GM12878 (cell line): ENCODE measurements at regions not wholly inside any gene's neighbourhood (a gene's known extent, or its start where the extent isn't known, plus 50 kb on each side); places are given as distances from the start of the nearest gene placed in this dataset.
"Not testable (repeated sequence)": the region's sequence is repeated elsewhere in the genome, so short reads cannot be mapped to it uniquely, and the experiment has no call there.

Experiments
- ATAC-seq: fragments of 200-7000 bp; cut with Tn5 transposase; 3 replicates; pipeline ENCODE4 v1.9.1; 2020; ENCODE audit warnings: mild to moderate bottlenecking, moderate library complexity
- BruUV-seq: library from RNA; stranded (reverse); fragments of 400-500 nt; replicated peaks from 2 replicates; lab custom pipeline; 2021; lab: Mats Ljungman, UMichigan
- CTCF ChIA-PET: fragments of 300-600 bp; sonication (Branson Sonifier 250); formaldehyde crosslinking; extraction: SDS; loops from one replicate; lab custom pipeline; 2021; ENCODE audit warnings: inconsistent platforms; lab: Yijun Ruan, JAX
- POLR2A ChIA-PET: fragments of 350-600 bp; formaldehyde crosslinking; extraction: SDS; loops from one replicate; lab custom pipeline; 2021; ENCODE audit warnings: inconsistent platforms; lab: Charles Lee
- RAD21 ChIA-PET: fragments of 300-600 bp; sonication (Branson Sonifier 250); formaldehyde crosslinking; loops from one replicate; lab custom pipeline; 2023; ENCODE audit warnings: antibody characterized with exemption; ENCODE audit not compliant: unreplicated experiment; lab: Charles Lee
- SMC1A ChIA-PET: fragments of 300-600 bp; sonication (Branson Sonifier 250); formaldehyde crosslinking; loops from one replicate; lab custom pipeline; 2023; ENCODE audit not compliant: unreplicated experiment, uncharacterized antibody; lab: Charles Lee
- DNase-seq: peaks from one replicate; pipeline ENCODE4 v3.0.0-alpha.2; 2011; ENCODE audit warnings: low read depth, low spot score
- FAIRE-seq: peaks from 3 replicates; lab custom pipeline; 2011; peaks lifted over from hg19 to GRCh38; lab: Jason Lieb, UNC
- H2AFZ ChIP-seq: 2 replicates; pipeline ENCODE4 v1.6.0; 2011; ENCODE audit warnings: low read depth, low read length, control low read depth; ENCODE audit not compliant: control insufficient read depth
- H3K27ac ChIP-seq: 2 replicates; pipeline ENCODE4 v1.5.1; 2011; ENCODE audit warnings: control low read depth; ENCODE audit not compliant: control insufficient read depth, insufficient read depth
- H3K27me3 ChIP-seq, 2 experiments: replicated peaks in 1 of 2; 2 replicates each; pipeline versions ENCODE4 v1.6.0 to v1.6.1; 2011; ENCODE audit warnings: low read length in 1 of 2; ENCODE audit not compliant: control insufficient read depth in 2 of 2, insufficient read depth in 2 of 2
- H3K36me3 ChIP-seq, 2 experiments: 2 replicates each; pipeline ENCODE4 v1.5.1; 2011; ENCODE audit warnings: low read length in 1 of 2; ENCODE audit not compliant: control insufficient read depth in 2 of 2, insufficient read depth in 2 of 2
- H3K4me1 ChIP-seq: 2 replicates; pipeline ENCODE4 v1.6.1; 2011; ENCODE audit warnings: mild to moderate bottlenecking, low read length, moderate library complexity, mixed read lengths; ENCODE audit not compliant: control insufficient read depth, insufficient read depth
- H3K4me2 ChIP-seq: 2 replicates; pipeline ENCODE4 v1.6.0; 2011; ENCODE audit warnings: control low read depth; ENCODE audit not compliant: control insufficient read depth, insufficient read depth
- H3K4me3 ChIP-seq: fragments of 200-600 bp; sonication (generic); 2 replicates; pipeline ENCODE4 v1.5.1; 2016
- H3K79me2 ChIP-seq: 2 replicates; pipeline ENCODE4 v1.6.0; 2011; ENCODE audit warnings: low read length; ENCODE audit not compliant: control insufficient read depth, insufficient read depth
- H3K9ac ChIP-seq: 2 replicates; pipeline ENCODE4 v1.8.0; 2011; ENCODE audit warnings: low read length, control low read depth, mixed read lengths; ENCODE audit not compliant: control insufficient read depth, insufficient read depth
- H3K9me3 ChIP-seq: replicated peaks from 3 replicates; pipeline ENCODE4 v1.5.1; 2011; ENCODE audit warnings: mild to moderate bottlenecking, low read length; ENCODE audit not compliant: control insufficient read depth, insufficient read depth
- H4K20me1 ChIP-seq: 2 replicates; pipeline ENCODE4 v1.6.0; 2011; ENCODE audit not compliant: control insufficient read depth, insufficient read depth
- CREB1 ChIP-seq: IDR thresholded peaks from 2 replicates; pipeline ENCODE4 v1.6.1; 2012; ENCODE audit warnings: low read depth, mild to moderate bottlenecking, inconsistent platforms
- E4F1 ChIP-seq: fragments of 450-650 bp; IDR thresholded peaks from 2 replicates; pipeline ENCODE4 v1.6.1; 2018; ENCODE audit warnings: borderline replicate concordance, mild to moderate bottlenecking; ENCODE audit not compliant: partially characterized antibody
- JUNB ChIP-seq: IDR thresholded peaks from 2 replicates; pipeline ENCODE4 v1.6.1; 2016; ENCODE audit warnings: antibody characterized with exemption, mild to moderate bottlenecking
- MEF2A ChIP-seq: IDR thresholded peaks from 2 replicates; pipeline ENCODE4 v1.6.1; 2011; ENCODE audit warnings: low read depth, mild to moderate bottlenecking, low read length, moderate library complexity; ENCODE audit not compliant: insufficient read depth
- WGBS: methylation state at CpG from one replicate; pipeline ENCODE4 v1.1.6; 2016; ENCODE audit warnings: low lambda C conversion rate; ENCODE audit not compliant: insufficient replicate concordance, insufficient coverage; ENCODE audit errors: missing lambda C conversion rate; 5-methylcytosine and 5-hydroxymethylcytosine counted together
- in situ Hi-C: fragments of 300-500 bp; cut with MboI; formaldehyde crosslinking; loops from 9 replicates; pipeline ENCODE4 v1.14.3; 2018; ENCODE audit warnings: mixed read lengths
- intact Hi-C: fragments of 100-400 bp; cut with micrococcal nuclease; formaldehyde crosslinking; loops from one replicate; pipeline ENCODE4 v1.14.2; 2022; ENCODE audit not compliant: unreplicated experiment

GRCh38 chr4:183816882-183817509, 88.1 kb upstream of the STOX2 start:
- Histone ChIP-seq H3K9ac (no peak overlapping the region), H3K79me2 (no peaks in the 10 kb centered on the region), H3K4me1 (no peaks in the 10 kb centered on the region), H3K4me2 (no peak overlapping the region), H3K4me3 (no peak overlapping the region), H3K9me3 (no peaks in the 10 kb centered on the region), H3K27me3 (no peaks in the 10 kb centered on the region), H3K36me3 (no peaks in the 10 kb centered on the region), H2AFZ (no peak overlapping the region), H4K20me1 (no peaks in the 10 kb centered on the region), H3K27ac (no peak overlapping the region)
- ChIA-PET POLR2A (no interaction called here), CTCF (no interaction called here), RAD21 (no interaction called here), SMC1A (no interaction called here)
- in situ Hi-C loops, result no loop called here
- TF ChIP-seq JUNB (no peak), E4F1 (no peak), MEF2A (no peak), CREB1 (no peak)
- FAIRE-seq, result no peak
- no peak for DNase-seq
- peak; percentile 43; the same call in 2 of the 3 replicates for ATAC-seq
- WGBS, result 29% methylated on average over 9 of the region's 9 CpGs
- no TSS peak for BruUV-seq
- intact Hi-C loops, result no loop called here

GRCh38 chr4:183818591-183818990, 86.5 kb upstream of the STOX2 start:
- POLR2A ChIA-PET, CTCF ChIA-PET, H4K20me1 ChIP-seq, in situ Hi-C loops, H3K27ac ChIP-seq, H3K4me2 ChIP-seq, H3K4me1 ChIP-seq, intact Hi-C loops, H3K36me3 ChIP-seq, H3K79me2 ChIP-seq, H2AFZ ChIP-seq, H3K27me3 ChIP-seq, ATAC-seq, BruUV-seq, H3K9me3 ChIP-seq, RAD21 ChIA-PET, H3K4me3 ChIP-seq, SMC1A ChIA-PET, FAIRE-seq, H3K9ac ChIP-seq, DNase-seq: not testable (repeated sequence)
- 68% methylated on average over 10 of the region's 30 CpGs for WGBS
